ENCODE measurements at regions not wholly inside any gene's neighbourhood (a gene's known extent, or its start where the extent isn't known, plus 50 kb on each side); places are given as distances from the start of the nearest gene placed in this dataset.

- ATAC-seq, result no peak
- RAD21 ChIA-PET (ENCODE audit: unreplicated experiment), result no interaction called here
- Histone ChIP-seq H2AFZ (ENCODE audit: control insufficient read depth, low read depth, low read length) (no peak overlapping the region), H3K4me1 (ENCODE audit: control insufficient read depth, insufficient read depth, low read length) (no peaks in the 10 kb centered on the region), H3K9ac (ENCODE audit: control insufficient read depth, insufficient read depth, low read length) (no peak overlapping the region), H3K36me3 (ENCODE audit: control insufficient read depth in 2 of 2, insufficient read depth in 2 of 2, low read length in 1 of 2) (no peaks in the 10 kb centered on the region), H3K79me2 (ENCODE audit: control insufficient read depth, insufficient read depth, low read length) (no peaks in the 10 kb centered on the region), H4K20me1 (ENCODE audit: control insufficient read depth, insufficient read depth) (no peaks in the 10 kb centered on the region), H3K27me3 (replicated peaks in 1 of 2; ENCODE audit: control insufficient read depth in 2 of 2, insufficient read depth in 2 of 2, low read length in 1 of 2) (peaks cover 0 to 6% of the 10 kb centered on the region in 2 experiments; a peak in 3 of 4 replicates), H3K27ac (ENCODE audit: control insufficient read depth, insufficient read depth) (no peak overlapping the region), H3K9me3 (replicated peaks; ENCODE audit: control insufficient read depth, insufficient read depth, low read length) (no peaks in the 10 kb centered on the region), H3K4me3 (no peak overlapping the region), H3K4me2 (ENCODE audit: control insufficient read depth, insufficient read depth) (no peak overlapping the region)
- intact Hi-C loops (cut with micrococcal nuclease; ENCODE audit: unreplicated experiment) (no loop called here), in situ Hi-C loops (cut with MboI) (no loop called here)
- WGBS (ENCODE audit: insufficient coverage, insufficient replicate concordance, low lambda C conversion rate, missing lambda C conversion rate), result 14% methylated on average over 7 of the region's 7 CpGs
- TF ChIP-seq SREBF1 (IDR thresholded peaks at IDR 0.05; ENCODE audit: low read length) (no peak), PKNOX1 (IDR thresholded peaks at IDR 0.05) (no peak), E2F8 (IDR thresholded peaks at IDR 0.05; ENCODE audit: low read depth, partially characterized antibody) (no peak), MYC (IDR thresholded peaks at IDR 0.05; ENCODE audit: insufficient read depth, insufficient read length, insufficient replicate concordance, low read length, severe bottlenecking) (no peak), EED (IDR thresholded peaks at IDR 0.05; ENCODE audit: low read depth) (no peak), TCF7 (IDR thresholded peaks at IDR 0.05; ENCODE audit: borderline replicate concordance) (no peak)
- CTCF ChIA-PET, result no interaction called here
- SMC1A ChIA-PET (ENCODE audit: uncharacterized antibody, unreplicated experiment), result no interaction called here
- FAIRE-seq, result no peak
- no TSS peak for BruUV-seq (replicated peaks)
- DNase-seq (ENCODE audit: low read depth, low spot score), result no peak
- POLR2A ChIA-PET, result no interaction called here
Measured at GRCh38 chr10:121080281-121080891, 229.2 kb downstream of the WDR11 start.

Data from GM12878 (cell line).